Progenitor cell of endocrine pancreas (in vitro differentiated cells): ENCODE measurements at regions not wholly inside any gene's neighbourhood (a gene's known extent, or its start where the extent isn't known, plus 50 kb on each side); places are given as distances from the start of the nearest gene placed in this dataset.

Experiments used
- DNase-seq: peaks from one replicate; pipeline ENCODE4 v3.0.0; 2021; ENCODE audit warnings: low spot score; ENCODE audit not compliant: unreplicated experiment
- H3K27ac Mint-ChIP-seq: 2 replicates; pipeline ENCODE4 v1.8.0; 2021; ENCODE audit warnings: mild to moderate bottlenecking, moderate library complexity, mixed read lengths
- H3K27me3 Mint-ChIP-seq: 2 replicates; pipeline ENCODE4 v1.8.0; 2021; ENCODE audit warnings: mixed read lengths
- H3K36me3 Mint-ChIP-seq: 2 replicates; pipeline ENCODE4 v1.8.0; 2022; ENCODE audit warnings: mixed read lengths; ENCODE audit not compliant: insufficient read depth
- H3K4me1 Mint-ChIP-seq: 2 replicates; pipeline ENCODE4 v1.8.0; 2021; ENCODE audit warnings: low read depth, mixed read lengths
- H3K4me3 Mint-ChIP-seq: 2 replicates; pipeline ENCODE4 v1.8.0; 2021; ENCODE audit warnings: low read depth, mild to moderate bottlenecking, moderate library complexity, mixed read lengths
- H3K9me3 Mint-ChIP-seq: 2 replicates; pipeline ENCODE4 v1.8.0; 2021; ENCODE audit warnings: low read depth, mixed read lengths
- TF ChIP-seq, protein P1 (sequence below): fragments of 200-600 bp; sonication (generic); IDR thresholded peaks from one replicate; pipeline ENCODE4 v1.5.0; 2021; ENCODE audit warnings: antibody characterized with exemption, mild to moderate bottlenecking; ENCODE audit not compliant: unreplicated experiment

GRCh38 chr2:7983451-7983850 lies 698.4 kb upstream of the ID2 start:
- H3K4me1 Mint-ChIP-seq, result no peaks in the 10 kb centered on the region
- no peak for DNase-seq
- H3K27ac Mint-ChIP-seq, result no peak overlapping the region
- H3K27me3 Mint-ChIP-seq, result peaks cover 5% of the 10 kb centered on the region
- TF ChIP-seq, protein P1, sequence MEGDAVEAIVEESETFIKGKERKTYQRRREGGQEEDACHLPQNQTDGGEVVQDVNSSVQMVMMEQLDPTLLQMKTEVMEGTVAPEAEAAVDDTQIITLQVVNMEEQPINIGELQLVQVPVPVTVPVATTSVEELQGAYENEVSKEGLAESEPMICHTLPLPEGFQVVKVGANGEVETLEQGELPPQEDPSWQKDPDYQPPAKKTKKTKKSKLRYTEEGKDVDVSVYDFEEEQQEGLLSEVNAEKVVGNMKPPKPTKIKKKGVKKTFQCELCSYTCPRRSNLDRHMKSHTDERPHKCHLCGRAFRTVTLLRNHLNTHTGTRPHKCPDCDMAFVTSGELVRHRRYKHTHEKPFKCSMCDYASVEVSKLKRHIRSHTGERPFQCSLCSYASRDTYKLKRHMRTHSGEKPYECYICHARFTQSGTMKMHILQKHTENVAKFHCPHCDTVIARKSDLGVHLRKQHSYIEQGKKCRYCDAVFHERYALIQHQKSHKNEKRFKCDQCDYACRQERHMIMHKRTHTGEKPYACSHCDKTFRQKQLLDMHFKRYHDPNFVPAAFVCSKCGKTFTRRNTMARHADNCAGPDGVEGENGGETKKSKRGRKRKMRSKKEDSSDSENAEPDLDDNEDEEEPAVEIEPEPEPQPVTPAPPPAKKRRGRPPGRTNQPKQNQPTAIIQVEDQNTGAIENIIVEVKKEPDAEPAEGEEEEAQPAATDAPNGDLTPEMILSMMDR, result no peak
- H3K36me3 Mint-ChIP-seq, result peaks cover 2% of the 10 kb centered on the region
- H3K4me3 Mint-ChIP-seq, result no peak overlapping the region
- peaks cover 4% of the 10 kb centered on the region for H3K9me3 Mint-ChIP-seq

- no peak overlapping the region for H3K4me3 Mint-ChIP-seq
- TF ChIP-seq, protein P1, result no peak
- H3K9me3 Mint-ChIP-seq, result peaks cover 4% of the 10 kb centered on the region
- no peaks in the 10 kb centered on the region for H3K4me1 Mint-ChIP-seq
- peaks cover 2% of the 10 kb centered on the region for H3K36me3 Mint-ChIP-seq
- no peak for DNase-seq
- no peak overlapping the region for H3K27ac Mint-ChIP-seq
- peaks cover under 1% of the 10 kb centered on the region for H3K27me3 Mint-ChIP-seq
Measured at GRCh38 chr2:7983912-7984311, 697.9 kb upstream of the ID2 start.

- TF ChIP-seq, protein P1, result no peak
- no peaks in the 10 kb centered on the region for H3K27me3 Mint-ChIP-seq
- no peaks in the 10 kb centered on the region for H3K4me1 Mint-ChIP-seq
- H3K27ac Mint-ChIP-seq, result no peak overlapping the region
- peaks cover 2% of the 10 kb centered on the region for H3K36me3 Mint-ChIP-seq
- H3K9me3 Mint-ChIP-seq, result peaks cover 4% of the 10 kb centered on the region
- DNase-seq, result no peak
- H3K4me3 Mint-ChIP-seq, result no peak overlapping the region
Measured at GRCh38 chr2:7984693-7985353, 697.0 kb upstream of the ID2 start.

GRCh38 chr2:7986431-7986830 lies 695.4 kb upstream of the ID2 start:
- Mint-ChIP-seq H3K4me3 (no peak overlapping the region), H3K36me3 (peaks cover 2% of the 10 kb centered on the region), H3K27me3 (peaks cover 3% of the 10 kb centered on the region), H3K4me1 (no peaks in the 10 kb centered on the region), H3K27ac (no peak overlapping the region), H3K9me3 (peaks cover 4% of the 10 kb centered on the region)
- TF ChIP-seq, protein P1, result no peak
- DNase-seq, result no peak

DNA sequence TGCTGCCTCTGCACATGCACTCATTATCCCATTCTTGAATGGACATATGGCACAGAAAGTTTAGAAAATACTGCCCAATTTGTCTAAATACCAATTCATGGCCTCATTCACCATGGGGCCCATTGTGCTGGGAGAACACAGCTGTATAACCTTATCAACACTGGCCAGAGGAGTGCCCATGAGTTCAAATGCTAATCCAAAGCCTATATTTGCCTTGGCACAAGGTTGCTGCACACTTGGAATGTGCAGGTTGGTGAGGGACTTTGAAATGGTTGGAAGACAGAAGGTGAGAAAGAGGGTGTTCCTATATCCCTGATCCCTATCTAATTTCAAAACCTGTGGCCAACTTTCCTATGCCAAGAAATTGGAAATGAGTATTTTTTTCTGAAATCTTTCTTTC lies 693.9 kb upstream of the ID2 start:
- TF ChIP-seq, protein P1, result no peak
- H3K27me3 Mint-ChIP-seq, result peaks cover 9% of the 10 kb centered on the region
- no peaks in the 10 kb centered on the region for H3K36me3 Mint-ChIP-seq
- no peak overlapping the region for H3K4me3 Mint-ChIP-seq
- no peaks in the 10 kb centered on the region for H3K4me1 Mint-ChIP-seq
- no peaks in the 10 kb centered on the region for H3K9me3 Mint-ChIP-seq
- no peak overlapping the region for H3K27ac Mint-ChIP-seq
- DNase-seq, result no peak
